ENCODE measurements at regions not wholly inside any gene's neighbourhood (a gene's known extent, or its start where the extent isn't known, plus 50 kb on each side); places are given as distances from the start of the nearest gene placed in this dataset.

GRCh38 chr20:7151676-7152470, 384.4 kb downstream of the BMP2 start:
- TF ChIP-seq EZH2 (IDR thresholded peaks at IDR 0.05; ENCODE audit: insufficient read depth, poor library complexity, severe bottlenecking) (no peak), EZH2phosphoT487 (IDR thresholded peaks at IDR 0.05; ENCODE audit: insufficient read depth, low read depth) (no peak)

Data from GM23248 (cell line).